GM23248 (cell line): ENCODE measurements at regions not wholly inside any gene's neighbourhood (a gene's known extent, or its start where the extent isn't known, plus 50 kb on each side); places are given as distances from the start of the nearest gene placed in this dataset.

Experiments used
- EZH2 ChIP-seq: fragments of 200-600 bp; sonication (generic); IDR thresholded peaks from 2 replicates; pipeline ENCODE4 v1.6.1; 2018; ENCODE audit warnings: antibody characterized with exemption, mild to moderate bottlenecking; ENCODE audit not compliant: insufficient read depth, poor library complexity, severe bottlenecking
- EZH2phosphoT487 ChIP-seq: fragments of 200-600 bp; sonication (generic); IDR thresholded peaks from 2 replicates; pipeline ENCODE4 v1.6.1; 2018; ENCODE audit warnings: antibody characterized with exemption, moderate library complexity, mild to moderate bottlenecking, low read depth; ENCODE audit not compliant: insufficient read depth

DNA sequence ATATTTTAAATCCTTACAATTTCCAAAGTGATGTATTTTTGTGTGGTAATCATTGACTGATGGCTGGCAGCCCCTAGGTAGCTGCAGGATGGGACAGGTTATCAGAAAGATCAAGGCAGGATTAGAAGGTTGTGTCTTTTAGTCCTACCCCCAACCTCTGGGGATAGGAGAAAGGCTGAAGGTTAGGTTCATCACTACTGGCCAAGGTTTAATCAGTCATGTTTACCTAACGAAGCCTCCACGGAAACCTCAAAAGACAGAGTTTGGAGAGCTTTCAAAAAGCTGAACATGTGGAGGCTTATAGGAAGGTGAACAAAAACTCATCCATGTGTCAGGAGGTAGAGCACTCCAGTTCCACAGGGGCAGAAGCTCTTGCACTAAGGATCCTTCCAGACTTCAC, 77.5 kb upstream of the CD163 start:
- no peak for TF ChIP-seq EZH2
- no peak for TF ChIP-seq EZH2phosphoT487
